Bronchial epithelial cell (primary cell): ENCODE measurements at regions not wholly inside any gene's neighbourhood (a gene's known extent, or its start where the extent isn't known, plus 50 kb on each side); places are given as distances from the start of the nearest gene placed in this dataset.

Experiments
- DNase-seq: peaks from one replicate; pipeline ENCODE4 v3.0.0-alpha.2; 2010; ENCODE audit warnings: low read depth
- FAIRE-seq: peaks from 2 replicates; lab custom pipeline; 2011; peaks lifted over from hg19 to GRCh38; lab: Jason Lieb, UNC
- H3K27me3 ChIP-seq: 2 replicates; pipeline ENCODE4 v1.5.1; 2011; ENCODE audit warnings: low read length; ENCODE audit not compliant: control insufficient read depth, insufficient read depth
- H3K36me3 ChIP-seq: 2 replicates; pipeline ENCODE4 v1.5.1; 2011; ENCODE audit warnings: low read length; ENCODE audit not compliant: control insufficient read depth, insufficient read depth
- H3K4me3 ChIP-seq: 2 replicates; pipeline ENCODE4 v1.5.1; 2011; ENCODE audit warnings: mild to moderate bottlenecking, low read depth, low read length, control low read depth
- TF ChIP-seq, protein P1 (sequence below): IDR thresholded peaks from 2 replicates; pipeline ENCODE4 v1.5.1; 2011; ENCODE audit warnings: mild to moderate bottlenecking, moderate library complexity, low read length, control low read depth, inconsistent platforms; ENCODE audit not compliant: insufficient read depth, severe bottlenecking

DNA sequence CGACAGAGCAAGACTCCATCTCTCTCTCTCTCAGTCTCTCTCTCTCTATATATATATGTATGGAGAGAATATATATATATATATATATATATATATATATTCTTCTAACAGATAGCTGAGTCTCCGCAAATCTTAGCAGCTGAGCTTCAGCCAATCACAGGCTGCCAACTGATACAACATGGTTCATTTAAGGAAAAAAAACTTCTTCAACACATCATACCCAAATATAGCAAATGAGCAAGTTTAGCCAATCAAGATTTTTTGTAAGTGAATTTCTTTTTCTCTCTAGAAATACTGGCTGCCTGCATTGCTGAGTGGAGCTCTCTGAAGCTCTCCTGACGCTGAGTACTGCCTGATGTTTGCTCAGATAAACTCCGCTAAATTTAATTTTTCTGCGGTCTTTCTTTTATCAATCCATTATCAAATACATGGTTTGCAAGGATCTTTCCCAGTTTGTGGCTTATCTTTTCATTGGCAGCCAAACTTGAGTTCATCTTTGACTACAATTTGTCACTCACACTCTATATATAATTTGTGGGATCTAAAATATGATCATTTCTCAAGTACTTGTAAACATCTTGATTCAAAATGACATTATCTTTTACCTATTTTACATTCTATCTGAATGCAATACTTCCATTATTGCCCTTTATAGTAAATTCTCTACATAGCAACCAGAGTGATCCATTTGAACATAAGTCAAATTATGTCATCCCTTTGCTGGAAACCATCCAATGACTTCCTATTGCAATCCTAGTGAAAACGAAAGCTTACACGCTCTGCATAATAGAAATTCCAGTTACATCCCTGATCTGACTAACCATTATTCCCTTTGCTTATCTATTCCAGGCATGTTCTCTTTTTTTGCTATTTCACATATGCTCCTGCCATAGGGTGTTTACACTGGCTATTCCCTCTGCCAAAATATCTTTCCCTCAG, 2131.7 kb downstream of the MRPL39 start:
- no peak for FAIRE-seq
- no peaks in the 10 kb centered on the region for H3K27me3 ChIP-seq
- no peak overlapping the region for H3K4me3 ChIP-seq
- TF ChIP-seq, protein P1, sequence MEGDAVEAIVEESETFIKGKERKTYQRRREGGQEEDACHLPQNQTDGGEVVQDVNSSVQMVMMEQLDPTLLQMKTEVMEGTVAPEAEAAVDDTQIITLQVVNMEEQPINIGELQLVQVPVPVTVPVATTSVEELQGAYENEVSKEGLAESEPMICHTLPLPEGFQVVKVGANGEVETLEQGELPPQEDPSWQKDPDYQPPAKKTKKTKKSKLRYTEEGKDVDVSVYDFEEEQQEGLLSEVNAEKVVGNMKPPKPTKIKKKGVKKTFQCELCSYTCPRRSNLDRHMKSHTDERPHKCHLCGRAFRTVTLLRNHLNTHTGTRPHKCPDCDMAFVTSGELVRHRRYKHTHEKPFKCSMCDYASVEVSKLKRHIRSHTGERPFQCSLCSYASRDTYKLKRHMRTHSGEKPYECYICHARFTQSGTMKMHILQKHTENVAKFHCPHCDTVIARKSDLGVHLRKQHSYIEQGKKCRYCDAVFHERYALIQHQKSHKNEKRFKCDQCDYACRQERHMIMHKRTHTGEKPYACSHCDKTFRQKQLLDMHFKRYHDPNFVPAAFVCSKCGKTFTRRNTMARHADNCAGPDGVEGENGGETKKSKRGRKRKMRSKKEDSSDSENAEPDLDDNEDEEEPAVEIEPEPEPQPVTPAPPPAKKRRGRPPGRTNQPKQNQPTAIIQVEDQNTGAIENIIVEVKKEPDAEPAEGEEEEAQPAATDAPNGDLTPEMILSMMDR = no peak
- no peak for DNase-seq
- H3K36me3 ChIP-seq = no peaks in the 10 kb centered on the region

- Histone ChIP-seq H3K36me3 (no peaks in the 10 kb centered on the region), H3K4me3 (no peak overlapping the region), H3K27me3 (no peaks in the 10 kb centered on the region)
- FAIRE-seq (no peak), DNase-seq (no peak)
- TF ChIP-seq, protein P1 = no peak
Observed at GRCh38 chr21:23471877-23472276, 2135.4 kb downstream of the MRPL39 start.

DNA sequence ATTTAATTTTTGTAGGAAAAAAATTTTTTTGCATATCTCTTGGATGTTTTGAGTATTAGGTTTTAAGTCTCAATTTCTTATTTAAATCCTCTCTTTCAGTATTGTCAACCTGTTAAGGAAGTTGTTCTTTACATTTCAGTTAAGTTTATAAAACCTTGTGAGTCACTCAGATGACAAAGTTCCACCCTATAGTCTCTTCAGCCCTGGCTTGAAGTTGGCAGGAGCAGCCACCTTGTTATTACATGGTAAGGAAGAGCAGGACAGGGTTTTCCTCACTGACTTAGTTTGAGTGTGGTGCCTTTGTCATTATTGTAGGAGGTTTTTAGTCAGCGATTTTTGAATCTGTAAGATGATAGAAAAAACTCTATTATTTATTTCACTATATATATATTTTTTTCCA, 2143.9 kb downstream of the MRPL39 start:
- TF ChIP-seq, protein P1 = no peak
- DNase-seq (no peak), FAIRE-seq (no peak)
- Histone ChIP-seq H3K27me3 (no peaks in the 10 kb centered on the region), H3K36me3 (no peaks in the 10 kb centered on the region), H3K4me3 (no peak overlapping the region)

DNA sequence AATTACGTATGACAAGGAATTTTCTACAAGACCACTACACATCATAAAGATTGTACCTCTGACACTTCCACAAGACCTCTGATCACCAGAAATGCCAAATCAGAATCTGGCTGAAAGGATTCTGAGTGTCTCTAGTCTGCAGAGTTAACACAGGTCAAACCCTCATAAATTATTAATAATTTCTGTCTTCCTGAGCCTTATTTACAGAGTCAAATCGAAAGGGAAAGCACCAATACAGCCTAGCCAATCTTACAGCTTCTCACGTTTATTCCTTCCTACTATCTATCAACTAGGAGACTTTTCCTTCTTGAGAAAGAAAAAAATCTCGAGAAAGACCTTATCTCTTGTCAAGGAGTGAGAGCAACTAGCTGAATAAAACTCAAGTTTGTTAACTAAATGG, 2151.6 kb downstream of the MRPL39 start:
- FAIRE-seq (no peak), DNase-seq (no peak)
- TF ChIP-seq, protein P1 = no peak
- Histone ChIP-seq H3K36me3 (no peaks in the 10 kb centered on the region), H3K27me3 (no peaks in the 10 kb centered on the region), H3K4me3 (no peak overlapping the region)

DNA sequence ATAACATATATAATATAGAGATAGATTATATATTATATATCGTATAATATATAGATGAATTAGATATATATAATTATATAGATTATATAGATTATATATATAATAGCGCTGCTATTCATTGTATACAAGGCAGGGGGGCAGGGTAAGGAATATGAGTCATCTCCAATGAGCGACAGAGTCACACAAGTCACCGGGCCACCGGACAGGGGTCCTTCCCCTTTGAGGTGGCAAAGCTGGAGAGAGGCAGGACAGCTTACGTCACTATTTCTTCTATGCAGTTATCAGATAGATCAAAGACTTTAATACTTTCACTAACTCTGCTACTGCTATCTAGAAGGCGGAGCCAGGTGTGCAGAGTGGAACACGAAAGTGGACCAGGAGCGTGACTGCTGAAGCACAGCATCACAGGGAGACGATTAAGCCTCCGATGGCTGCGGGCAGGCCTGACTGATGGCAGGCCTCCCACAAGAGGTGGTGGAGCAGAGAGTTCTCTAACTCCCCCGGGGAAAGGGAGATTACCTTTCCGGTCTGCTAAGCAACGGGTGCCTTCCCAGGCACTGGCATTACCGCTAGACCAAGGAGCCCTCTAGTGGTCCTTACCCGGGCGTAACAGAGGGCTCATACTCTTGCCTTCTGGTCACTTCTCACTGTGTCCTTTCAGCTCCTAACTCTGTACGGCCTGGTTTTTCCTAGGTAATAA, 2154.7 kb downstream of the MRPL39 start:
- Histone ChIP-seq H3K36me3 (no peaks in the 10 kb centered on the region), H3K27me3 (no peaks in the 10 kb centered on the region), H3K4me3 (no peak overlapping the region)
- TF ChIP-seq, protein P1 = no peak
- DNase-seq (no peak), FAIRE-seq (no peak)
